Endodermal cell (in vitro differentiated cells): ENCODE measurements at regions not wholly inside any gene's neighbourhood (a gene's known extent, or its start where the extent isn't known, plus 50 kb on each side); places are given as distances from the start of the nearest gene placed in this dataset.

Experiments
- DNase-seq: peaks from one replicate; pipeline ENCODE4 v3.0.0-alpha.2; 2017
- H3K27ac ChIP-seq: 2 replicates; pipeline ENCODE4 v1.5.1; 2013; ENCODE audit warnings: mild to moderate bottlenecking, low read depth, low read length, moderate library complexity
- H3K27me3 ChIP-seq: 2 replicates; pipeline ENCODE4 v1.6.1; 2013; ENCODE audit warnings: mild to moderate bottlenecking, low read length, moderate library complexity; ENCODE audit not compliant: insufficient read depth, control insufficient read depth, poor library complexity, severe bottlenecking
- H3K36me3 ChIP-seq: 2 replicates; pipeline ENCODE4 v1.7.0; 2013; ENCODE audit warnings: mild to moderate bottlenecking, low read length, moderate library complexity; ENCODE audit not compliant: control insufficient read depth, insufficient read depth
- H3K4me1 ChIP-seq: one replicate; pipeline ENCODE4 v1.7.0; 2013; ENCODE audit warnings: low read length; ENCODE audit not compliant: control insufficient read depth, insufficient read depth
- H3K4me3 ChIP-seq: 2 replicates; pipeline ENCODE4 v1.5.1; 2013; ENCODE audit warnings: mild to moderate bottlenecking, low read length, moderate library complexity
- H3K9ac ChIP-seq: 2 replicates; pipeline ENCODE4 v1.6.1; 2013; ENCODE audit warnings: mild to moderate bottlenecking, low read length, moderate library complexity; ENCODE audit not compliant: poor library complexity, severe bottlenecking; ENCODE audit errors: extremely low read depth
- H3K9me3 ChIP-seq: 2 replicates; pipeline ENCODE4 v1.6.1; 2013; ENCODE audit warnings: mild to moderate bottlenecking, low read length, moderate library complexity; ENCODE audit not compliant: control insufficient read depth
- H3K27ac Mint-ChIP-seq: 2 replicates; pipeline ENCODE4 v1.8.0; 2020; ENCODE audit warnings: mixed read lengths
- H3K27me3 Mint-ChIP-seq: 2 replicates; pipeline ENCODE4 v1.8.0; 2021; ENCODE audit warnings: mild to moderate bottlenecking, mixed read lengths; ENCODE audit not compliant: insufficient read depth
- H3K36me3 Mint-ChIP-seq: 2 replicates; pipeline ENCODE4 v1.8.0; 2020; ENCODE audit warnings: low read depth, mixed read lengths
- H3K4me1 Mint-ChIP-seq: 2 replicates; pipeline ENCODE4 v1.8.0; 2020; ENCODE audit warnings: mixed read lengths
- H3K4me3 Mint-ChIP-seq: 2 replicates; pipeline ENCODE4 v1.8.0; 2020; ENCODE audit warnings: mild to moderate bottlenecking, moderate library complexity, mixed read lengths
- H3K9me3 Mint-ChIP-seq: 2 replicates; pipeline ENCODE4 v1.8.0; 2020; ENCODE audit warnings: mild to moderate bottlenecking, mixed read lengths
- CTCF ChIP-seq: fragments of 200-600 bp; sonication (generic); conservative IDR thresholded peaks from 2 replicates; pipeline ENCODE4 v1.5.0; 2021; ENCODE audit warnings: antibody characterized with exemption, mild to moderate bottlenecking
- WGBS, 2 experiments: methylation state at CpG; one replicate each; pipeline versions ENCODE4 v1.1.5 to v1.1.7; 2013; ENCODE audit warnings: missing lambda C conversion rate in 2 of 2, mixed read lengths in 1 of 2; ENCODE audit not compliant: insufficient coverage in 1 of 2, insufficient read length in 1 of 2; 5-methylcytosine and 5-hydroxymethylcytosine counted together

- Histone ChIP-seq H3K27me3 (no peaks in the 10 kb centered on the region), H3K4me3 (no peak overlapping the region), H3K4me1 (no peaks in the 10 kb centered on the region), H3K27ac (no peak overlapping the region), H3K9ac (no peak overlapping the region), H3K36me3 (no peaks in the 10 kb centered on the region), H3K9me3 (no peaks in the 10 kb centered on the region)
- WGBS, 2 experiments, result 73 to 79% methylated on average over 5 to 9 of the region's 9 CpGs
- TF ChIP-seq CTCF, result no peak
- Mint-ChIP-seq H3K4me3 (no peak overlapping the region), H3K36me3 (no peaks in the 10 kb centered on the region), H3K9me3 (no peaks in the 10 kb centered on the region), H3K27me3 (peaks cover 2% of the 10 kb centered on the region), H3K4me1 (peaks cover 5% of the 10 kb centered on the region), H3K27ac (no peak overlapping the region)
- peak; percentile 78 for DNase-seq
Observed at GRCh38 chr10:16386855-16387254, 50.0 kb upstream of the PTER start.
